Ovary (tissue), 3 donors: ENCODE measurements at regions not wholly inside any gene's neighbourhood (a gene's known extent, or its start where the extent isn't known, plus 50 kb on each side); places are given as distances from the start of the nearest gene placed in this dataset.

Experiments
- CTCF ChIP-seq, 3 donors: fragments of 450-650 bp in 2 of 3; fragments of 200-600 bp in 1 of 3; IDR thresholded peaks; one replicate each; pipeline versions ENCODE4 v1.5.1 to v1.8.0; 2016 to 2022; ENCODE audit warnings: antibody characterized with exemption in 3 of 3, mild to moderate bottlenecking in 1 of 3
- EP300 ChIP-seq: sonication (generic); formaldehyde crosslinking; IDR thresholded peaks from one replicate; pipeline ENCODE4 v1.6.1; 2017; ENCODE audit warnings: antibody characterized with exemption
- POLR2A ChIP-seq: fragments of 450-650 bp; IDR thresholded peaks from one replicate; pipeline ENCODE4 v1.6.1; 2017; ENCODE audit warnings: antibody characterized with exemption, mild to moderate bottlenecking, moderate library complexity
- donor health status: DM: no; HTN: no; CAD: no.

DNA sequence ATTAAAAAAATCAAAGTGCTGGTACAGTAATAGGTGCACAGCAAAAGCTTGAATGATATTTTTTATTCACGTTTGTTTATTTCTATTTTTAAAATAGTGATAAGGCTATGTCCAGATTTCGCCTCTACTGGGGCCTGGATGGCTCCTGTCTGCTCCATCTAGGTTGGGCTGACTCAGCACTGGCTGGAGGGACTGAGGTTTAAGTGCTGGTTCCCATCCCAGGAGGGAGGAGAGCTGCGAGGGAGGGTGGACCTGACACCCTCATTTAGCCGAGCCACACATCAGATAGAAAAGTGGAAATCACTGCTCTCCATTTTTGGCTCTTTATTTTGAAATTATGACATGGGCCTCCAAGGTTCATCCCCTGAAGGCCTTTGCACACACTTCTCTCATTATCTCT, 95.4 kb upstream of the AGBL1 start:
- no peak for TF ChIP-seq CTCF (IDR thresholded peaks at IDR 0.05)
- no peak for TF ChIP-seq EP300
- no peak for TF ChIP-seq POLR2A
